Fibroblast of lung (primary cell): ENCODE measurements at regions not wholly inside any gene's neighbourhood (a gene's known extent, or its start where the extent isn't known, plus 50 kb on each side); places are given as distances from the start of the nearest gene placed in this dataset.

Source experiments
- DNase-seq, 2 donors: peaks; one replicate each; pipeline versions ENCODE4 v3.0.0 to v3.0.0-alpha.2; 2010; ENCODE audit warnings: low read depth in 2 of 2
- H2AFZ ChIP-seq: 2 replicates; pipeline ENCODE4 v1.5.1; 2012; ENCODE audit warnings: low read length, control low read depth, inconsistent platforms
- H3K27ac ChIP-seq: 2 replicates; pipeline ENCODE4 v1.5.1; 2011; ENCODE audit warnings: low read length, control low read depth; ENCODE audit not compliant: insufficient read depth
- H3K27me3 ChIP-seq: 2 replicates; pipeline ENCODE4 v1.5.1; 2011; ENCODE audit warnings: mild to moderate bottlenecking, low read length; ENCODE audit not compliant: control insufficient read depth, insufficient read depth
- H3K36me3 ChIP-seq: 2 replicates; pipeline ENCODE4 v1.5.1; 2011; ENCODE audit warnings: low read length; ENCODE audit not compliant: control insufficient read depth, insufficient read depth
- H3K4me1 ChIP-seq: 2 replicates; pipeline ENCODE4 v1.5.1; 2011; ENCODE audit warnings: low read length; ENCODE audit not compliant: control insufficient read depth, insufficient read depth; ENCODE audit errors: extremely low read depth
- H3K4me2 ChIP-seq: 2 replicates; pipeline ENCODE4 v1.5.1; 2011; ENCODE audit warnings: low read length, control low read depth; ENCODE audit not compliant: insufficient read depth; ENCODE audit errors: extremely low read depth
- H3K4me3 ChIP-seq, 4 experiments: fragments of 200-600 bp in 1 of 4; sonication (generic) in 1 of 4; replicated peaks in 1 of 4; 2 replicates each; pipeline ENCODE4 v1.5.1; 2011 to 2016; ENCODE audit warnings: low read length in 4 of 4, low read depth in 3 of 4, mild to moderate bottlenecking in 3 of 4, control low read depth in 2 of 4, inconsistent platforms in 1 of 4, mixed read lengths in 1 of 4; ENCODE audit not compliant: insufficient read depth in 1 of 4; ENCODE audit errors: control extremely low read depth in 1 of 4
- H3K79me2 ChIP-seq: 2 replicates; pipeline ENCODE4 v1.5.1; 2012; ENCODE audit warnings: mild to moderate bottlenecking, low read length, inconsistent platforms; ENCODE audit not compliant: control insufficient read depth, insufficient read depth
- H3K9ac ChIP-seq: 2 replicates; pipeline ENCODE4 v1.5.1; 2011; ENCODE audit warnings: mild to moderate bottlenecking, low read length, control low read depth; ENCODE audit not compliant: insufficient read depth
- H3K9me3 ChIP-seq: 2 replicates; pipeline ENCODE4 v1.5.1; 2012; ENCODE audit warnings: low read depth, low read length; ENCODE audit not compliant: control insufficient read depth, insufficient read depth
- H4K20me1 ChIP-seq: 2 replicates; pipeline ENCODE4 v1.5.1; 2011; ENCODE audit warnings: low read length; ENCODE audit not compliant: control insufficient read depth, insufficient read depth; ENCODE audit errors: extremely low read depth
- CTCF ChIP-seq, 2 donors: IDR thresholded peaks in 1 of 2; conservative IDR thresholded peaks in 1 of 2; 1 replicate in 1 of 2; 2 replicates in 1 of 2; pipeline ENCODE4 v1.5.1; 2011 to 2012; ENCODE audit warnings: low read length in 2 of 2, control low read depth in 1 of 2, inconsistent platforms in 1 of 2, low read depth in 1 of 2, mild to moderate bottlenecking in 1 of 2
- EZH2 ChIP-seq: IDR thresholded peaks from 2 replicates; pipeline ENCODE4 v1.5.1; 2012; ENCODE audit warnings: low read length, control low read depth, mild to moderate bottlenecking; ENCODE audit errors: missing control alignments

DNA sequence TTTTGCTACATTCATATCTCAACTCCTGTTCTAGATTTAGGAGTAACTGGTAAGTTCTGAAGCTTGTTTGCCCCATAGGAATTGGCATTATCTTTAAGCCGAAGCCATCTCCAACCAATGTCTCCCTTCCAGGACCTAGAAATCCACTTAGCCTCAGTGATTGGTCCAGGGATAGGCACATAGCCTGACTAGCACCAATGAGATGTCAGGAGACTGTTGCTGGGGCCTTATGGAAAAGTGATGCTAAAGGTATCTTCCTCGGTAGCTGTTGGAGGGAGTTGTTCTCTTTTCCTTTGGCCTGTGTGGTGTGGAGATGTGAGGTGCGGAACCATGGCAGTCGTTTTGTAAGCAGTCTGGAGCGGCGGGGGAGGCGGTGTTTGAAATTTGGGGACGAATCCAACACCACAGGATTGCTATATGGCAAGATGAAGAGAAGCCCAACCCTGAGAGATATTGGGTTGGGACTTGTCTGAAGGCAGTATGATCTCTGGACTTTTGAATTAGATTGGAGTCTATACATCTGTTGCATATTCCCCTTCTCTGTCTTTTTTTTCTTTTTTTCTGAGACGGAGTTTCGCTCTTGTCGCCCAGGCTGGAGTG is 109.8 kb upstream of the ATP6AP2 start:
- peaks cover 12% of the 10 kb centered on the region for H3K27me3 ChIP-seq

GRCh38 chrX:40469316-40469715 is 111.5 kb upstream of the ATP6AP2 start:
- Histone ChIP-seq H3K9ac (no peak overlapping the region), H3K4me1 (no peaks in the 10 kb centered on the region), H3K4me2 (no peak overlapping the region), H3K27me3 (peaks cover 7% of the 10 kb centered on the region), H3K27ac (no peak overlapping the region), H2AFZ (no peak overlapping the region), H3K4me3 (no peak overlapping the region), H4K20me1 (no peaks in the 10 kb centered on the region), H3K79me2 (no peaks in the 10 kb centered on the region), H3K36me3 (no peaks in the 10 kb centered on the region), H3K9me3 (no peaks in the 10 kb centered on the region)
- TF ChIP-seq EZH2, result no peak
- no peak for TF ChIP-seq CTCF (conservative IDR thresholded peaks at IDR 0.05 in 1 of 2, IDR thresholded peaks at IDR 0.05 in 1 of 2; ENCODE audit: low read depth in 1 of 2, low read length in 2 of 2)
- DNase-seq, result no peak

More for the DNA sequence above, 109.8 kb upstream of the ATP6AP2 start:
- Histone ChIP-seq H3K9ac (no peak overlapping the region), H3K4me2 (no peak overlapping the region), H4K20me1 (no peaks in the 10 kb centered on the region), H3K27ac (no peak overlapping the region), H2AFZ (no peak overlapping the region), H3K4me1 (no peaks in the 10 kb centered on the region), H3K36me3 (no peaks in the 10 kb centered on the region), H3K9me3 (no peaks in the 10 kb centered on the region), H3K79me2 (no peaks in the 10 kb centered on the region), H3K4me3 (no peak overlapping the region)
- no peak for TF ChIP-seq CTCF (conservative IDR thresholded peaks at IDR 0.05 in 1 of 2, IDR thresholded peaks at IDR 0.05 in 1 of 2; ENCODE audit: low read depth in 1 of 2, low read length in 2 of 2)
- TF ChIP-seq EZH2, result no peak
- DNase-seq, result peak in 1 of 2 donors; percentile 16

DNA sequence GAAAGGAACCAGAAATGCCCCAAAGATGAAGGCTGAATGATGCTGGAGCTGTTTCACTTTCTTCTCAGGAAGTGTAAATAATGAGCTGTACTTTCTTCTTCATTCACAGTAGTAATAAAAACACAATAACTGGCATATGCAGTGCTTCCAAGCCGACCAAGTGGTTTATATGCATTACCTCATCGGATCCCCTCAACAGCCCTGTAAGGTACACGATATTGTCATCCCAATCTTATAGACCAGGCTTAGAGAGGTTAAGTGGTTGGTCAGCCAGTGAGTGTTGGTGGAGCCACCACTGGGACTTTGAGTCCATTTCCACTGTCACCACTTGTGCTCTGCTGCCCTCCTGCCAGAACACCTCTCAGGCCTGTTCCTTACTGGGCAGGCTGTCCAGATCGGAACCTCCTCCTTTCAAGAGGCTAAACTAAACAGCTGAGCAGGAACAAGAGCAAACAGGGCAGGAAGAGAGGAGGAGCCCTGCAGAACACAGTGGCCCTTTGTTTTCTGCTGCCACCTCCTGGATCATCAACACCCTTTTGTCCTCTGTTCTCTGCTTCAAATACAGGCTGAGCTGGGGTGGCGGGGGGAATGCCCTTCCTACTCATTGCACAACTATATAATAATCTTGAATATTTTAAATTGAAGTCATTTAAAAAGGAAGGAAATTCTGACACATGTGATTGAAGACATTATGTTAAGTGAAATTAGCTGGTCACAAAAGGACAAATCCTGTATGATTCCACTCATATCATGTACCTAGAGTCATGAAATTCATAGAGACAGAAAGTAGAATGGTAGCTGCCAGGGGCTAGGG is 112.5 kb upstream of the ATP6AP2 start:
- Histone ChIP-seq H3K4me2 (no peak overlapping the region), H3K36me3 (no peaks in the 10 kb centered on the region), H3K9ac (no peak overlapping the region), H3K9me3 (no peaks in the 10 kb centered on the region), H3K27me3 (peaks cover 3% of the 10 kb centered on the region), H3K4me1 (no peaks in the 10 kb centered on the region), H3K27ac (no peak overlapping the region), H3K79me2 (no peaks in the 10 kb centered on the region), H4K20me1 (no peaks in the 10 kb centered on the region), H3K4me3 (no peak overlapping the region), H2AFZ (no peak overlapping the region)
- DNase-seq, result peak; percentile 7 to 59
- TF ChIP-seq EZH2 (no peak), CTCF (conservative IDR thresholded peaks at IDR 0.05 in 1 of 2, IDR thresholded peaks at IDR 0.05 in 1 of 2; ENCODE audit: low read depth in 1 of 2, low read length in 2 of 2) (no peak)
